ENCODE measurements at regions not wholly inside any gene's neighbourhood (a gene's known extent, or its start where the extent isn't known, plus 50 kb on each side); places are given as distances from the start of the nearest gene placed in this dataset.
"Not testable (repeated sequence)": the region's sequence is repeated elsewhere in the genome, so short reads cannot be mapped to it uniquely, and the experiment has no call there.

- not testable (repeated sequence) for TF ChIP-seq EZH2 (IDR thresholded peaks at IDR 0.05; ENCODE audit: low read length, missing control alignments); CTCF (conservative IDR thresholded peaks at IDR 0.05 in 1 of 2, IDR thresholded peaks at IDR 0.05 in 1 of 2; ENCODE audit: low read depth in 1 of 2, low read length in 2 of 2)
These were observed 79.8 kb upstream of the EEA1 start for GRCh38 chr12:93008880-93009279.
